Spinal cord (tissue), 9 donors: ENCODE measurements at regions not wholly inside any gene's neighbourhood (a gene's known extent, or its start where the extent isn't known, plus 50 kb on each side); places are given as distances from the start of the nearest gene placed in this dataset.

Experiments
- DNase-seq, 6 donors: peaks; one replicate each; pipeline versions ENCODE4 v3.0.0 to v3.0.0-alpha.2; 2013 to 2015; ENCODE audit warnings: low spot score in 6 of 6, low read depth in 4 of 6
- H3K27ac ChIP-seq: one replicate; pipeline ENCODE4 v1.5.1; 2013; ENCODE audit warnings: low read depth, low read length, control low read depth
- H3K27me3 ChIP-seq: one replicate; pipeline ENCODE4 v1.6.1; 2013; ENCODE audit warnings: low read length; ENCODE audit not compliant: control insufficient read depth, insufficient read depth
- H3K36me3 ChIP-seq: one replicate; pipeline ENCODE4 v1.6.1; 2013; ENCODE audit warnings: low read length; ENCODE audit not compliant: control insufficient read depth, insufficient read depth
- H3K4me1 ChIP-seq: one replicate; pipeline ENCODE4 v1.6.1; 2013; ENCODE audit warnings: low read length; ENCODE audit not compliant: control insufficient read depth, insufficient read depth
- H3K4me3 ChIP-seq: one replicate; pipeline ENCODE4 v1.5.1; 2013; ENCODE audit warnings: low read depth, low read length, control low read depth
- H3K9me3 ChIP-seq: one replicate; pipeline ENCODE4 v1.6.1; 2013; ENCODE audit warnings: low read length; ENCODE audit not compliant: control insufficient read depth, insufficient read depth
- WGBS: methylation state at CpG from one replicate; pipeline ENCODE4 v1.1.5; 2013; ENCODE audit warnings: missing lambda C conversion rate; ENCODE audit not compliant: insufficient coverage; 5-methylcytosine and 5-hydroxymethylcytosine counted together
- donor health status: healthy.

DNA sequence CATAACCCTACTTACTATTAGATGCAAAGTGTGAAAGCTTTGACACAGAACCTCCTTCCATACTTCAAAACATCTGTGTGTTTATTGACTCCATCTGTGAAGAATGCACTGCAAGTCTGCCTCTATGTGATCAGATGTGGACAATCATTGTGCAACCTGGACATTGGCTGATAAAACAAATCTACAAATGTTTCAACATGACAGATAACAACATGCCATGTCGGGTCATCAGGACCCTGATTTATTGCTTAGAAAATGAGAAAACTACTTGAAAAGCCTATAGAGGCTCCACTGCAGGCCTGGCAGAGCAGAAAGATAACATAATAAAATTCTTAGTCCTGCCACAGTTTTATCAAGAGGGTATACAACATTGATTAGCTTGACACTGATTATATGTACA, 1286.4 kb downstream of the GRIK2 start:
- Histone ChIP-seq H3K4me1 (no peaks in the 10 kb centered on the region), H3K27ac (no peak overlapping the region), H3K27me3 (no peaks in the 10 kb centered on the region), H3K9me3 (no peaks in the 10 kb centered on the region), H3K36me3 (no peaks in the 10 kb centered on the region), H3K4me3 (no peak overlapping the region)
- WGBS: no CpG with 5 or more reads among the region's 1 CpG
- no peak for DNase-seq

DNA sequence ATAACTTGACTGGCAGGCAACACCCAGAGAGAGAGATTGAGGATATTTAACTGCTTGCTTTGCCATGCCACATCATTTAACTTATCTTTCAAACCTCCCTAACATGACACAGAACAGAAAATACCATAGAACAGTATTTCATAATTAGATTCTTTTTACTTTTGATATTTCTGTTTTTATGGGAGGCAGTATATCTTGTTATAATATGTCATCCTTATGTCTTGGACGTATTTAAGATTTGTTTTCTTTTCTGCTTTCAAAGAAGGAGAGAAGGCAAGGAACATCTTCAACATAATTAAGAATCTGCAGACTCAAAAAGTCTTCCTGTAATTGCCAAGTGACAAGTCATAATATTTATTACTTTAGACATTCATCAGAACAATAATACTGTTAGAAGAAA, 1283.7 kb downstream of the GRIK2 start:
- no peak overlapping the region for H3K4me3 ChIP-seq
- no CpG with 5 or more reads among the region's 1 CpG for WGBS
- no peaks in the 10 kb centered on the region for H3K9me3 ChIP-seq
- no peaks in the 10 kb centered on the region for H3K4me1 ChIP-seq
- no peak for DNase-seq
- H3K27me3 ChIP-seq: no peaks in the 10 kb centered on the region
- no peak overlapping the region for H3K27ac ChIP-seq
- no peaks in the 10 kb centered on the region for H3K36me3 ChIP-seq

DNA sequence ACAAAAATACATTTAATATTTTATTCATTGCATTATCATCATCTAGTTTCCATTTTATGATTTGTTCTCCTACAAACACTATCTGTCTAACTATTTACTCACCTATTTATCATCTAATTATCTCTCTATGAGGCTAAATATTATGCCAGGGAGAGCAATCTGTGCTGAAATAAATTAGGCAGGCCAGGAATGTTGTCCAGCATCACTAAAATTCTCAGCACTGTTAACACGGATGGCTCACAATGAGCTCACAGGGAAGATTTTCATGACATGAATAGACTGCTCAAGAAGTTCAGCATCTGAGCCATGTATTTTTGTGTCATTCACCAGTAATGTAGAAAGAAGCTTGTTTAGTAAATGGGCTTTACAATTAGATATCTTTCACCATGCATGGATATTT, 1277.2 kb downstream of the GRIK2 start:
- no peaks in the 10 kb centered on the region for H3K4me1 ChIP-seq
- H3K4me3 ChIP-seq: no peak overlapping the region
- no peak overlapping the region for H3K27ac ChIP-seq
- peak in 2 of 6 donors; percentile 35 to 65 for DNase-seq
- H3K27me3 ChIP-seq: no peaks in the 10 kb centered on the region
- H3K9me3 ChIP-seq: no peaks in the 10 kb centered on the region
- no peaks in the 10 kb centered on the region for H3K36me3 ChIP-seq
- WGBS: 20% methylated on average over 1 of the region's 1 CpG

DNA sequence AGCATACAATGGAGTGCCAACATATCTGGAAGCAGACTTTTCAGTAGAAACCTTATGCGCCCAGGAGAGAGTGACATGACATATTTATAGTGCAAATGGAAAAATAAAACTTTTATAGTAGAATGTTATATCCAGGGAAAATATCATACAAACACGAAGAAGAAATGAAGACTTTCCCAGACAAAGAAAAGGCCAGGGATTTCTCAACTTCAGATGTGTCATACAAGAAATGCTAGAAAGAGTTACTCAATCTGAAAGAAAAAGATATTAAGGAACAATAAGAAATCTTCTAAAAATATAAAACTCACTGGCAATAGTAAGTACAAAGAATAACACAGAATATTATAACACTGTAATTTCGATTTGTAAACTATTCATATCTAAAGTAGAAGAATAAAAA, 1269.3 kb downstream of the GRIK2 start:
- DNase-seq: no peak
- no CpG with 5 or more reads among the region's 3 CpGs for WGBS

DNA sequence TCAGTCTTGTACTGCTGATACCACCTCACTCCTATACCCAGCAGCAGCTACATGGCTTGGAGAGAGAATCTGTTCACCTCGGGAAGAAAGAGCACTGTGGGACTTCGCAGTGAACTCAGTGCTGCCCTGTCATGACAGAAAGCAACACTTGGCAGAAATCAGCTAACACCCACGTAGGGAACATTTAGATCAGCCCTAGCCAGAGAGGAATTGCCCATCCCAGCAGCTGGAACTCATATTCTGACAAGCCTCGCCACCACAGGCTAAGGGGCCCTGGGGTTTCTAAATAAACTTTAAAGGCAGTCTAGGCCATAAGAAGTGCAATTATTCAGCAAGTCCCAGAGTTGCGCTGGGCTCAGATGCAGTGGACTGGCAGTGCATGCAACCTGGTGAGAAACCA, 1266.8 kb downstream of the GRIK2 start:
- Histone ChIP-seq H3K27me3 (no peaks in the 10 kb centered on the region), H3K4me3 (no peak overlapping the region), H3K9me3 (no peaks in the 10 kb centered on the region), H3K4me1 (no peaks in the 10 kb centered on the region), H3K36me3 (no peaks in the 10 kb centered on the region), H3K27ac (no peak overlapping the region)
- WGBS: 72% methylated on average over 5 of the region's 5 CpGs
- DNase-seq: peak in 1 of 6 donors; percentile 1

More for the DNA sequence above, 1269.3 kb downstream of the GRIK2 start:
- no peaks in the 10 kb centered on the region for H3K36me3 ChIP-seq
- H3K4me3 ChIP-seq: no peak overlapping the region
- no peaks in the 10 kb centered on the region for H3K4me1 ChIP-seq
- H3K27me3 ChIP-seq: no peaks in the 10 kb centered on the region
- no peaks in the 10 kb centered on the region for H3K9me3 ChIP-seq
- no peak overlapping the region for H3K27ac ChIP-seq

DNA sequence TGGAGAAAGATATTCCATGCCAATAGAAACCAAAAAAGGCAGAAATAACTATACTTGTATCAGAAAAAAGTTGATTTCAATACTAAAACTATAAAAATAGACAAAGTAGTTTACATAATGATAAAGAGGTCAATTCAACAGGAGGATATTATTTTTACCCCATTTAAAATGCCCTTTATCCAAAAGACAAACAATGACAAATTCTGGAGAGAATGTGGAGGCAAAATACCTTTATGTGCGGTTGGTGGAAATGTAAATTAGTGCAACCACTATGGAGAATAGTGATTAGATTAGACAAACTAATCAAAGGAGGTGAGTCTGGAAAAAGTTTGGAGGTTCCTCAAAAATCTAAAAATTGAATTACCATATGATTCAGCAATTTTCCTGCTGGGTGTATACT, 1262.3 kb downstream of the GRIK2 start:
- H3K36me3 ChIP-seq: no peaks in the 10 kb centered on the region
- no peak overlapping the region for H3K27ac ChIP-seq
- no CpG with 5 or more reads among the region's 1 CpG for WGBS
- no peak overlapping the region for H3K4me3 ChIP-seq
- H3K4me1 ChIP-seq: no peaks in the 10 kb centered on the region
- no peaks in the 10 kb centered on the region for H3K27me3 ChIP-seq
- no peak for DNase-seq
- no peaks in the 10 kb centered on the region for H3K9me3 ChIP-seq

DNA sequence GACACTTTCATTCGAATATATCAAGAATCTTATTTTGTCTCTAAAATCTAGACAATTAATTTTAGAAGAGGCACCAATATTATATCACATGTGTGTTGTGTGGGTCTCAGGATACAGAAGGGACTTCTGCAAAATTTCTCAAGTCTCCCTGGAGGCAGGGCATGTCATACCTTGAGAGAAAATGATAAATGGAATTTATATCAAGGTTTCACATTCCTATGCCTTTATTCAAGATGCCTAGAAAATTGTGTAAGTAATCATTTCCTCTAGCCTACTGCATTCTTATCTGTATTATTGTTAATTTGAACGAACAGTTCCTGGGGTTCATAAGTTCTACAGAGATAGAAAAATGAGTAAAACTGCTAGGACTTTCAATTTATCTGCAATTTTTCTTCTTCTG, 1247.9 kb downstream of the GRIK2 start:
- Histone ChIP-seq H3K4me1 (no peaks in the 10 kb centered on the region), H3K9me3 (peaks cover 3% of the 10 kb centered on the region), H3K27me3 (no peaks in the 10 kb centered on the region), H3K27ac (no peak overlapping the region), H3K36me3 (no peaks in the 10 kb centered on the region), H3K4me3 (no peak overlapping the region)
- DNase-seq: no peak
- no CpG with 5 or more reads among the region's 2 CpGs for WGBS

DNA sequence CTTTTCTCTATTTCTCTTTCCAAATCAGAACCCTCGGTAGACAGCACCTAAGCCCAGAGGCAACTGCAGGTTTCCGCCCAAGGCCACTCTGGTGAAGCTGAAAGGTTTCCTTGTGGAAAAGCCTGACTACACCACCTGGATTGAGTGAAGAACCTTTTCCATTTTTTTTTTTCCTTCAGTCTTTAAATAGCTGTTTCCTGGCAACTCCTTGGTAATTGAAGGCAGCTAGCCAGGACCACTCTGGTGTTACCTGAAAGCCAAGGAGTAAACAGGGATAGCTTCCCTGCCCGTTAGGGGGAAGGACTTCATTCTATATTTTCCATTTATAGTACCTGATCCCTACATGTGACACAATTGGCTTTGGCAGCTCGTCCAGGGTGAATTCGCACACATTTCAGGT, 1238.4 kb downstream of the GRIK2 start:
- Histone ChIP-seq H3K4me3 (no peak overlapping the region), H3K27ac (no peak overlapping the region), H3K4me1 (no peaks in the 10 kb centered on the region), H3K36me3 (no peaks in the 10 kb centered on the region), H3K9me3 (no peaks in the 10 kb centered on the region), H3K27me3 (no peaks in the 10 kb centered on the region)
- DNase-seq: no peak
- 94% methylated on average over 2 of the region's 5 CpGs for WGBS

DNA sequence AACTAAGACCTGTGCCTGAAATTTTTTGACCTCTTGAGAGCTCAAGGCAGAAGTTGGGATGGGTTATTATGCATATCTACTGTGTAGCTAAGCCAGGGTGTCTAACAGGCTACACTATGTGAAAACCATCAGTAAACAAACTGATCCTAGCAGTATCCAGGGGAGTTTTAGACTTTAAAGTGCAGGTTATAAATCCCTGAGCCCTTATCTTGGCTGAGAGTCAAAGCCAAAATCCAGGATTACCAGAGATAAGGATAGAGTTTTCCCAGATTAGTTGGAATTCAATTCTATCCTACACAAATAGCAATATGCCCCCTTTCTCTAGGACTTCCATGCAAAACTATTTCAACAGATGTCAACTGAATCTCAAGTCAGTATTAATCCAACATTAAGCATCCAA, 1229.7 kb downstream of the GRIK2 start:
- no peaks in the 10 kb centered on the region for H3K36me3 ChIP-seq
- no peaks in the 10 kb centered on the region for H3K9me3 ChIP-seq
- no peak for DNase-seq
- no peak overlapping the region for H3K4me3 ChIP-seq
- no peaks in the 10 kb centered on the region for H3K4me1 ChIP-seq
- no peaks in the 10 kb centered on the region for H3K27me3 ChIP-seq
- H3K27ac ChIP-seq: no peak overlapping the region

DNA sequence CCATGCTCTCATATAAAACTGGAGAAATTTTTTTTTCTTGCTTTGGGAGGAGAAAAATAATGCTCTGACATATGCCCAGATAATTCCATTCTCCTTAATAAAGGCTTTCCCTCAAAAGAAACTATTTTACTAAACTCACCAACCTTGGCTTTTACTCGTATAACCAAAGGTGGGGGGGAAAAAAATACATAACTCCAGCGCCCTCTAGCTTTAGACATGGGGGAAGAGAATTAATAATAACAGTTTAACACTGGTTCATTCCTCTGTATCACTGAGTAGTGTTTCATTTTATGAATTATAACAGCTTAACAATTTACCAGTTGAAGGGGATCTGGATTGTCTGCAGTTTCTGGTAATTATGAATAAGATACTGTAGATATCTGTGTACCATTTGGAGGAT, 1226.1 kb downstream of the GRIK2 start:
- no peaks in the 10 kb centered on the region for H3K9me3 ChIP-seq
- H3K4me3 ChIP-seq: no peak overlapping the region
- H3K36me3 ChIP-seq: no peaks in the 10 kb centered on the region
- H3K4me1 ChIP-seq: no peaks in the 10 kb centered on the region
- H3K27me3 ChIP-seq: no peaks in the 10 kb centered on the region
- peak in 2 of 6 donors; percentile 8 to 25 for DNase-seq
- no peak overlapping the region for H3K27ac ChIP-seq
- no CpG with 5 or more reads among the region's 2 CpGs for WGBS
